K562 (cell line): ENCODE measurements at regions not wholly inside any gene's neighbourhood (a gene's known extent, or its start where the extent isn't known, plus 50 kb on each side); places are given as distances from the start of the nearest gene placed in this dataset.
"Not testable (repeated sequence)": the region's sequence is repeated elsewhere in the genome, so short reads cannot be mapped to it uniquely, and the experiment has no call there.

Experiments used
- COPS2 ChIP-seq: fragments of 450-650 bp; conservative IDR thresholded peaks from 2 replicates; pipeline ENCODE4 v1.6.1; 2016; ENCODE audit warnings: mild to moderate bottlenecking, moderate library complexity
- CXXC5 ChIP-seq: fragments of 250-450 bp; sonication (Bioruptor Pico); IDR thresholded peaks from 2 replicates; pipeline ENCODE4 v1.8.0; 2022; ENCODE audit warnings: inconsistent platforms, mild to moderate bottlenecking, moderate library complexity
- NFIC ChIP-seq: fragments of 450-650 bp; IDR thresholded peaks from 2 replicates; pipeline ENCODE4 v1.6.1; 2017; ENCODE audit warnings: mild to moderate bottlenecking, inconsistent platforms
- ZNF239 ChIP-seq: fragments of 250-450 bp; sonication (Bioruptor Pico); IDR thresholded peaks from 2 replicates; pipeline ENCODE4 v1.4.0; 2020; ENCODE audit warnings: mild to moderate bottlenecking
- TF ChIP-seq, protein P1 (sequence below): fragments of 250-450 bp; sonication (Bioruptor Pico); IDR thresholded peaks from 2 replicates; pipeline ENCODE4 v1.5.0; 2021; ENCODE audit warnings: mild to moderate bottlenecking, borderline replicate concordance

DNA sequence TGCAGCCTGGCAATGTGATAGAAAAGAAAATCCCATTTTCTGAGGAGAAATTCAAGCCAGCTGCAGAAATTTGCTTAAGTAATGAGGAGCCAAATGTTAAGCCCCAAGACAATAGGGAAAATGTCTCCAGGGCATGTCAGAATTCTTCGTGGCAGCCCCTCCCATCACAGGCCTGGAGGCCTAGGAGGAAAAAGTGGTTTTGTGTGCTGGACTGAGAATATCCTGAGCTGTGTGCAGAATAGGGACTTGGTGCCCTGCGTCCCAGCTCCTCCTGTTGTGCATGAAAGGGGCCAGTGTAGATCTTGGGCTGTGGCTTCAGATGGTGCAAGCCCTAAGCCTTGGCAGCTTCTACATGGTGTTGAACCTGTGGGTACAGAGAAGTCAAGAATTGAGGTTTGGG lies 948.3 kb downstream of the METTL15 start:
- TF ChIP-seq CXXC5 (CRISPR knock-in tag); NFIC; ZNF239 (CRISPR knock-in tag); COPS2: not testable (repeated sequence)
- TF ChIP-seq, protein P1, sequence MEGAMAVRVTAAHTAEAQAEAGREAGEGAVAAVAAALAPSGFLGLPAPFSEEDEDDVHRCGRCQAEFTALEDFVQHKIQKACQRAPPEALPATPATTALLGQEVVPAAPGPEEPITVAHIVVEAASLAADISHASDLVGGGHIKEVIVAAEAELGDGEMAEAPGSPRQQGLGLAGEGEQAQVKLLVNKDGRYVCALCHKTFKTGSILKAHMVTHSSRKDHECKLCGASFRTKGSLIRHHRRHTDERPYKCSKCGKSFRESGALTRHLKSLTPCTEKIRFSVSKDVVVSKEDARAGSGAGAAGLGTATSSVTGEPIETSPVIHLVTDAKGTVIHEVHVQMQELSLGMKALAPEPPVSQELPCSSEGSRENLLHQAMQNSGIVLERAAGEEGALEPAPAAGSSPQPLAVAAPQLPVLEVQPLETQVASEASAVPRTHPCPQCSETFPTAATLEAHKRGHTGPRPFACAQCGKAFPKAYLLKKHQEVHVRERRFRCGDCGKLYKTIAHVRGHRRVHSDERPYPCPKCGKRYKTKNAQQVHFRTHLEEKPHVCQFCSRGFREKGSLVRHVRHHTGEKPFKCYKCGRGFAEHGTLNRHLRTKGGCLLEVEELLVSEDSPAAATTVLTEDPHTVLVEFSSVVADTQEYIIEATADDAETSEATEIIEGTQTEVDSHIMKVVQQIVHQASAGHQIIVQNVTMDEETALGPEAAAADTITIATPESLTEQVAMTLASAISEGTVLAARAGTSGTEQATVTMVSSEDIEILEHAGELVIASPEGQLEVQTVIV, result not testable (repeated sequence)
